Activated CD4-positive, alpha-beta T cell treated with anti-CD3 and anti-CD28 coated beads, Interleukin-2, amount 10 ng/mL, durations not matched to agents 24 days and 14 days (primary cell): ENCODE measurements at regions not wholly inside any gene's neighbourhood (a gene's known extent, or its start where the extent isn't known, plus 50 kb on each side); places are given as distances from the start of the nearest gene placed in this dataset.
"Not testable (repeated sequence)": the region's sequence is repeated elsewhere in the genome, so short reads cannot be mapped to it uniquely, and the experiment has no call there.

ENCODE experiments used
- DNase-seq: peaks from one replicate; pipeline ENCODE4 v3.0.0; 2022
- H3K27ac Mint-ChIP-seq: one replicate; pipeline ENCODE4 v1.8.0; 2022; ENCODE audit warnings: mild to moderate bottlenecking, mixed read lengths
- H3K27me3 Mint-ChIP-seq: one replicate; pipeline ENCODE4 v1.8.0; 2022; ENCODE audit warnings: mixed read lengths
- H3K36me3 Mint-ChIP-seq: one replicate; pipeline ENCODE4 v1.8.0; 2022; ENCODE audit warnings: low read depth, mild to moderate bottlenecking, mixed read lengths
- H3K4me1 Mint-ChIP-seq: one replicate; pipeline ENCODE4 v1.8.0; 2021; ENCODE audit warnings: mixed read lengths
- H3K4me3 Mint-ChIP-seq: one replicate; pipeline ENCODE4 v1.8.0; 2022; ENCODE audit warnings: mild to moderate bottlenecking, moderate library complexity, mixed read lengths
- H3K9me3 Mint-ChIP-seq: one replicate; pipeline ENCODE4 v1.8.0; 2021; ENCODE audit warnings: mixed read lengths
- intact Hi-C: fragments of 100-400 bp; cut with micrococcal nuclease; formaldehyde crosslinking; loops from one replicate; pipeline ENCODE4 v1.15.1; 2023

- peaks cover 3% of the 10 kb centered on the region for H3K4me1 Mint-ChIP-seq
- H3K27me3 Mint-ChIP-seq = no peaks in the 10 kb centered on the region
- intact Hi-C loops = no loop called here
- no peaks in the 10 kb centered on the region for H3K9me3 Mint-ChIP-seq
- no peaks in the 10 kb centered on the region for H3K36me3 Mint-ChIP-seq
- H3K27ac Mint-ChIP-seq = no peak overlapping the region
- no peak for DNase-seq
- no peak overlapping the region for H3K4me3 Mint-ChIP-seq
These were observed 484.7 kb downstream of the DACH1 start for GRCh38 chr13:71382285-71382684.

GRCh38 chr13:71380191-71380590 is 486.8 kb downstream of the DACH1 start:
- H3K4me3 Mint-ChIP-seq = no peak overlapping the region
- no peak for DNase-seq
- no peak overlapping the region for H3K27ac Mint-ChIP-seq
- H3K36me3 Mint-ChIP-seq = no peaks in the 10 kb centered on the region
- H3K27me3 Mint-ChIP-seq = no peaks in the 10 kb centered on the region
- no peaks in the 10 kb centered on the region for H3K9me3 Mint-ChIP-seq
- H3K4me1 Mint-ChIP-seq = peaks cover 3% of the 10 kb centered on the region
- intact Hi-C loops = no loop called here

DNA sequence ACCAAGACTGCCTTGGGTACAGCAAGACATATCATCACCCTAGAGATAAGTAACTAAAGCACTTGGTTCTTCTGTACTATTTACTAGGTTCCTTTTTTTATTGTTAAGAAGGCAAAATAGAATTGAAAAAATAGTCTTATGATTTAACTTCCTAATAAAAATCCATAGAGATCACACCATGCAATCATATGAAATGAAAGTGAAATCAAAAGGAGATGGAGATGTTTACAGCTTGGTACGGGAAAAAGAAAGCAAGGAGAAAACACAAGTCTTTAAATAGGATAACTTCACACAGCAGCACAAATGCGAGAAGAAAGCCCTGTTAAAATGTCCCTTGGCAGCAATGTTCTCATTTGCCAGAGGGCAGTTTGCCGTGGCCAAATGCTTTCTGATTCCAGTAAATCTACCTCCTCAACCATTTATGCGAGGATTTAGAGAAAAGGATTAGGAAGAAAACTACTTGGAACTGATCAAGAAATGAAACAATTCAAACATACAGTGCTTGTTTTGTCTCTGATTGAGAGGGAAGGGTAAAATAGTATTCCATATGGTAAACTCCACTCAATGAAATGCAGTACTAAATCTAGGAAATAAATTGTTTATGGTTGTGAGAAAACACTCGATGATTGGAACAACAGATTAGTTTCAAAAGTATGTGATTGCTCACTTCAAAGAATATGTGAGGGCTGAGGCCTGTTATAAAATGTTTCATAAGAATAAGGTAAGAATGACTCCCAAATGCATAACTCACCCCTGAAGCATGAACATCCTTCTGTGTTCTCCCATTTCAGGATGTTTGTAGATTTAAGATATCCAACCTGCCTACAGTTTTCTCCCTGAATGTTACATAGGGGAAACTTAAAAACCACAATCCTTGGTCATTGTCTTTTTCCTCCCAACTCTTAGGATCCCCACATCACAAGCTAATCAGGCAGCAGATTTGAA is 487.8 kb downstream of the DACH1 start:
- peak overlapping the region; percentile 17 for H3K4me3 Mint-ChIP-seq
- peaks cover 3% of the 10 kb centered on the region for H3K4me1 Mint-ChIP-seq
- DNase-seq = no peak
- H3K36me3 Mint-ChIP-seq = no peaks in the 10 kb centered on the region
- intact Hi-C loops = no loop called here
- no peaks in the 10 kb centered on the region for H3K9me3 Mint-ChIP-seq
- no peak overlapping the region for H3K27ac Mint-ChIP-seq
- H3K27me3 Mint-ChIP-seq = no peaks in the 10 kb centered on the region

DNA sequence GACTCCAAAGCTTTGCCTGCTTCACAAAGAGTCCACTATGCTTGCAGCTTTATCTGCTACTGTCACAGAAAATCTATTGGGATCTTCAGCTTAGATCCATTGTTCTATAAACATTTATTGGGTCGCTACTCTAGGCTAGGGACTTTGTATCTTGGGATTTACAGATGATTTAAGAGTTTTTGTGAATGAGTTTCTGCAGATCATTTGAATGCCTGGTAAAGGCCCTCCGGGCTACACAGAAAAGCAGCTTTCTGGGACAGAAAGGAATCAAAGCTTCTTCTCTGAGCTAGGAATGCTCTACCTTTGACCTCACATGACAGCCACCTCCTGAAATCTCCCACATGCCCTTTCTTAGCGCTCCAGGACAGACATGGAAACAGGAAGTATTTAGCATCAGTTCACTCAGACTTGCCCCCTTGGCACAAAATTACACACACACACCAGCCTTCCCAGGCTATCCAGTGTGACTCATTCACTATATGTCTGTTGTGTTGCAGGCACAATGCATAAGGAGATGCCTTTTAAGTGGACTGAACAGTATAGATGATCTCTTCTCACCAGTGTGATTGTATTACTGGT is 492.4 kb downstream of the DACH1 start:
- Mint-ChIP-seq H3K9me3 (no peaks in the 10 kb centered on the region), H3K36me3 (no peaks in the 10 kb centered on the region), H3K27ac (no peak overlapping the region), H3K27me3 (no peaks in the 10 kb centered on the region), H3K4me1 (peaks cover 2% of the 10 kb centered on the region), H3K4me3 (no peak overlapping the region)
- intact Hi-C loops = no loop called here
- DNase-seq = no peak

- no peak overlapping the region for H3K27ac Mint-ChIP-seq
- H3K36me3 Mint-ChIP-seq = no peaks in the 10 kb centered on the region
- no peaks in the 10 kb centered on the region for H3K9me3 Mint-ChIP-seq
- H3K4me1 Mint-ChIP-seq = no peaks in the 10 kb centered on the region
- H3K27me3 Mint-ChIP-seq = no peaks in the 10 kb centered on the region
- intact Hi-C loops = no loop called here
- H3K4me3 Mint-ChIP-seq = no peak overlapping the region
- no peak for DNase-seq
These were observed 498.7 kb downstream of the DACH1 start for GRCh38 chr13:71368336-71368735.

DNA sequence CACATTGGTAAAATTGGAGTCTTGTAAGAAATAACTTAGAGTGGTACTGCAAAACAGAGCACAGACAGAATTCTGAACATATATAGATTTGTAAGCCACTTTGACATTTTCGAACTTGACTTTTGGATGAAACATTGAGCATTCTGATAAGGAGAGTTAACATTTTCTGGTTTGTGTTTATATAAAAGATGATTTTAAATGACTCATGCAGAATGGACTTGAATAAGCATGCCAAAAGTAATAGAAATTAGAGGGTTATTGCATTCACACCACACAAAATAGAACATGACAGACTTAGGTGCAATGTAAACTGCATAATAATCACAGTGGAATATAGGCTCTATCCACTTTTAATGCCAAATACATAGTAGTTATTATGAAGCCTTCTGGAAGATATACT is 507.0 kb downstream of the DACH1 start:
- Mint-ChIP-seq H3K36me3 (no peaks in the 10 kb centered on the region), H3K27me3 (no peaks in the 10 kb centered on the region), H3K4me1 (no peaks in the 10 kb centered on the region)

DNA sequence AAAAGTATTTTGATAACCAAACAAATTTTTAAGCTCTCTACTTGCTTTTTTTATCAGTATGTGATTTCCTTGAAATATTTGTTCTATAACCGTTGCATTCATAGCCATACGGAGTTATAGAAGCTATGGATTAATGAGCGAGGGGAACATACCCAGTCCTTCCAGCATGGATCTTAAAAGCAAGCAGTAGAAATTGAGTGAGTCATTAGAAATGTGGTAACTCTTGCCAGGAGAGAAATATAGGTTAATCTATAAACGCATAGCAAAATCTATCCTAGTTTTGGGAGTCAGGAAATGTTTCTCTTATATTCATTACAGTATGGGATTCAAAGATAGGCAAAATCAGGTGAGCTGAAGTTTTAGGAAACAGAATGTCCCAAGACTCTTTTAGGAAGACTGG is 507.4 kb downstream of the DACH1 start:
- no peaks in the 10 kb centered on the region for H3K36me3 Mint-ChIP-seq
- no peak overlapping the region for H3K27ac Mint-ChIP-seq

More for the DNA sequence above, 507.0 kb downstream of the DACH1 start:
- Mint-ChIP-seq H3K4me3 (no peak overlapping the region), H3K9me3 (no peaks in the 10 kb centered on the region), H3K27ac (no peak overlapping the region)
- no peak for DNase-seq
- intact Hi-C loops = no loop called here

GRCh38 chr13:71358218-71358617 is 508.8 kb downstream of the DACH1 start:
- Mint-ChIP-seq H3K36me3 (no peaks in the 10 kb centered on the region), H3K4me1 (no peaks in the 10 kb centered on the region), H3K27me3 (no peaks in the 10 kb centered on the region), H3K27ac (no peak overlapping the region), H3K9me3 (no peaks in the 10 kb centered on the region), H3K4me3 (no peak overlapping the region)
- no peak for DNase-seq
- intact Hi-C loops = no loop called here

More for the DNA sequence above, 507.4 kb downstream of the DACH1 start:
- H3K27me3 Mint-ChIP-seq = no peaks in the 10 kb centered on the region
- no peak for DNase-seq
- H3K9me3 Mint-ChIP-seq = no peaks in the 10 kb centered on the region
- no peak overlapping the region for H3K4me3 Mint-ChIP-seq
- H3K4me1 Mint-ChIP-seq = no peaks in the 10 kb centered on the region
- intact Hi-C loops = no loop called here

- H3K4me3 Mint-ChIP-seq = no peak overlapping the region
- no peak for DNase-seq
- H3K27me3 Mint-ChIP-seq = no peaks in the 10 kb centered on the region
- no peaks in the 10 kb centered on the region for H3K36me3 Mint-ChIP-seq
- intact Hi-C loops = no loop called here
- H3K9me3 Mint-ChIP-seq = no peaks in the 10 kb centered on the region
- H3K27ac Mint-ChIP-seq = no peak overlapping the region
- no peaks in the 10 kb centered on the region for H3K4me1 Mint-ChIP-seq
These were observed 512.0 kb downstream of the DACH1 start for GRCh38 chr13:71355010-71355409.

DNA sequence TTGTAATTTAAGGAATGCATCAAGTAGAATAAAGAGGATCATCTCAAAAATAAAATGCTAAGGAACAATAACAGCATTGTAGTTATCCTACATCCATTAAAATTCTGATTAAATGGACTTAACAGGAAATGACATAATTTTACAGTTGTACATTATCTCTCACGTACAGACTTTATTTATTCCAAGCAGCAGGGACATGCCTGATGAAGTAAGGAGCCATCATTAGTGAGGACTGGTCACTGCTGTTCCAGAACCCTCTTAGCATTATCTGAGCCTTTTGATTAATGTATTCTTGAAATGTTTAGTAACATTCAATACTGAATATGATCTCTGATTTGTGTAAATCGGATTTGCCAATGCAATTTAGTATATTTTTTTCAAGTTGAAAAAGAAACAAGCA is 516.1 kb downstream of the DACH1 start:
- Mint-ChIP-seq H3K27ac (no peak overlapping the region), H3K4me1 (no peaks in the 10 kb centered on the region), H3K36me3 (no peaks in the 10 kb centered on the region), H3K27me3 (no peaks in the 10 kb centered on the region), H3K9me3 (no peaks in the 10 kb centered on the region), H3K4me3 (no peak overlapping the region)
- no peak for DNase-seq
- intact Hi-C loops = no loop called here

DNA sequence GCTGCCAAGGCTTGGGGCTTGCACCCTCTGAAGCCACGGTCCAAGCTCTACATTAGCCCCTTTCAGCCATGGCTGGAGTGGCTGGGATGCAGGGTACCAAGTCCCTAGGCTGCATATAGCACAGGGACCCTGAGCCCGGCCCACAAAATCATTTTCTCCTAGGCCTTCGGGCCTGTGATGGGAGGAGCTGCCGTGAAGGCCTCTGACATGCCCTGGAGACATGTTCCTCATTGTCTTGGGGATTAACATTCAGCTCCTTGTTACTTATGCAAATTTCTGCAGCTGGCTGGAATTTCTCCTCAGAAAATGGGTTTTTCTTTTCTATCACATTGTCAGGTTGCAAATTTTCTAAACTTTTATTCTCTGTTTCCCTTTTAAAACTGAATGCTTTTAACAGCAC is 521.1 kb downstream of the DACH1 start:
- H3K4me3 Mint-ChIP-seq, H3K36me3 Mint-ChIP-seq, H3K27ac Mint-ChIP-seq, intact Hi-C loops, DNase-seq, H3K9me3 Mint-ChIP-seq, H3K27me3 Mint-ChIP-seq, H3K4me1 Mint-ChIP-seq: not testable (repeated sequence)

GRCh38 chr13:71339736-71340135 is 527.3 kb downstream of the DACH1 start:
- no peaks in the 10 kb centered on the region for H3K27me3 Mint-ChIP-seq
- no peak overlapping the region for H3K27ac Mint-ChIP-seq
- H3K9me3 Mint-ChIP-seq = no peaks in the 10 kb centered on the region
- intact Hi-C loops = no loop called here
- H3K36me3 Mint-ChIP-seq = no peaks in the 10 kb centered on the region
- H3K4me1 Mint-ChIP-seq = no peaks in the 10 kb centered on the region
- no peak overlapping the region for H3K4me3 Mint-ChIP-seq
- DNase-seq = no peak

DNA sequence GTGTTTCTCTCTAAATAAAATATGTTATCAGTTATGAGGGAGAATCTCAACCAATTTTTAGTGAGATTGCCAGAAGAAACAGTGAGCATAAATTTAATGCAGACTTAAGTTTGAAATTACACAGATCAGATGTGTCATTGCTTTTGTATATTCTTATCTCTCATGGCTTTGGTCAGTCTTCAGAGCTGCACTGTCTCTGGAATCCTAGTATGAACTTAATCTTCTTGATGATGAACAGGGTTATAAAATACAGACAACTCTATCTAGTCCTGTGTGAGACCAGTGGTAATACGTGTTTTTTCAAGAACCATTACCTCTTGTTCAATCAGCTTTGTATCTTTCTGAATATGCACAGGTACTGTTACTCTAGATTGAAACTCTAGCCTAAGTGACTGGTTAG is 528.0 kb downstream of the DACH1 start:
- DNase-seq = no peak
- H3K4me3 Mint-ChIP-seq = no peak overlapping the region
- no peaks in the 10 kb centered on the region for H3K27me3 Mint-ChIP-seq
- H3K36me3 Mint-ChIP-seq = no peaks in the 10 kb centered on the region
- no peaks in the 10 kb centered on the region for H3K9me3 Mint-ChIP-seq
- H3K4me1 Mint-ChIP-seq = no peaks in the 10 kb centered on the region
- H3K27ac Mint-ChIP-seq = no peak overlapping the region
- intact Hi-C loops = no loop called here

DNA sequence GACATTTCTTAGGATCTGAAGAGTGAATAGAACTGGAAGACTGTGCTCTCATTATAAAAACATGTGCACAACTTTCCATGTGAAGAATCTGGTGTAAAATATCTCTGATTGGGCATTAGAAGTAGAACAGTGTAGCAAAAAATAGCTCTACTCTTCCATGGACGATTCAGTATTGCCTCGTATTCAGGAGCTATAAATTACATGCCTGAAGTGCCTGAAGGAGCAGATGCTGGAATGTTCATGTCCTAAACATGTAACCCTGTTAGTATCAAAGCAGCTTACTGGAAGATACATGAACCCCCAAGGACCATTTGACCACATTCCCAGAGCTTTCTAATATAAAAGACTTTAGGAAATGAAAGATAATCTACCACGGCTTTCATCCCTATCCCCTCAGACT is 528.9 kb downstream of the DACH1 start:
- Mint-ChIP-seq H3K27me3 (no peaks in the 10 kb centered on the region), H3K27ac (no peak overlapping the region), H3K4me1 (no peaks in the 10 kb centered on the region), H3K9me3 (no peaks in the 10 kb centered on the region), H3K36me3 (no peaks in the 10 kb centered on the region), H3K4me3 (no peak overlapping the region)
- no peak for DNase-seq
- intact Hi-C loops = no loop called here
